Tibial nerve (tissue), 4 donors: ENCODE measurements at regions not wholly inside any gene's neighbourhood (a gene's known extent, or its start where the extent isn't known, plus 50 kb on each side); places are given as distances from the start of the nearest gene placed in this dataset.

Experiments used
- DNase-seq, 2 donors: peaks; one replicate each; pipeline ENCODE4 v3.0.0-alpha.2; 2019; ENCODE audit warnings: low spot score in 2 of 2
- H3K27ac ChIP-seq, 4 donors: fragments of 200-600 bp; sonication (generic) in 3 of 4; one replicate each; pipeline ENCODE4 v1.5.1; 2017 to 2019; ENCODE audit warnings: mild to moderate bottlenecking in 1 of 4
- H3K27me3 ChIP-seq, 2 donors: fragments of 200-600 bp; sonication (generic) in 1 of 2; one replicate each; pipeline versions ENCODE4 v1.5.1 to v1.6.0; 2017 to 2019
- H3K36me3 ChIP-seq, 3 donors: fragments of 200-600 bp; sonication (generic); one replicate each; pipeline ENCODE4 v1.5.1; 2018 to 2019
- H3K4me1 ChIP-seq, 4 donors: fragments of 200-600 bp; sonication (generic) in 3 of 4; one replicate each; pipeline ENCODE4 v1.5.1; 2017 to 2019
- H3K4me3 ChIP-seq, 4 donors: fragments of 200-600 bp; sonication (generic) in 3 of 4; one replicate each; pipeline ENCODE4 v1.5.1; 2017 to 2019; ENCODE audit warnings: mild to moderate bottlenecking in 1 of 4, moderate library complexity in 1 of 4
- H3K9me3 ChIP-seq, 4 donors: fragments of 200-600 bp; sonication (generic) in 3 of 4; one replicate each; pipeline ENCODE4 v1.5.1; 2017 to 2019
- EP300 ChIP-seq, 2 donors: sonication (generic); formaldehyde crosslinking; IDR thresholded peaks; one replicate each; pipeline ENCODE4 v1.6.1; 2017; ENCODE audit warnings: antibody characterized with exemption in 2 of 2, mild to moderate bottlenecking in 1 of 2
- POLR2A ChIP-seq, 2 donors: fragments of 450-650 bp; IDR thresholded peaks; one replicate each; pipeline ENCODE4 v1.6.1; 2017; ENCODE audit warnings: antibody characterized with exemption in 2 of 2, mild to moderate bottlenecking in 2 of 2, moderate library complexity in 2 of 2
- WGBS, 2 donors: methylation state at CpG; one replicate each; pipeline ENCODE4 v1.1.5; 2018; 5-methylcytosine and 5-hydroxymethylcytosine counted together
- TF ChIP-seq, protein P1 (sequence below), 5 experiments: fragments of 200-600 bp in 3 of 5; fragments of 450-650 bp in 2 of 5; sonication (generic) in 3 of 5; IDR thresholded peaks; one replicate each; pipeline ENCODE4 v1.5.1; 2016 to 2019; ENCODE audit warnings: antibody characterized with exemption in 5 of 5, mild to moderate bottlenecking in 3 of 5, moderate library complexity in 2 of 5

DNA sequence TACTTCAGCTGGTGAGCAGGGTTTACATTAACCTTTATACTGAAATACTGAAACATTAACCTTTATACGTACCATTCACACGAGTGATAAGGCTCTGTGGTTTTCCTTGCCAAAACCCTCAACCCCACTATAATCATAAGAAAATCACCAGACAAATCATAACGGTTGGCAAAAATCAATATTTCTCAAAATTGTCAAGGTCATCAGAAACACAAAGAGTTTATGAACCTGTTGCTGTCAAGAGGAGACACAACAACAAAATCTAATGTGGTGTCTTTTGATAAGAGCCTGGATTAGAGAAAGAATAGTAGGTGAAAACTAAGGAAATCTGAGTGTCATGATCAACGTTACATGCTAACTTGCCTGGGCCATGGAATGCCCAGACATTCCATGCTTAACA is 396.9 kb upstream of the TMEFF2 start:
- DNase-seq = no peak
- no peaks in the 10 kb centered on the region for H3K4me1 ChIP-seq
- no peak overlapping the region for H3K4me3 ChIP-seq
- H3K9me3 ChIP-seq = peaks cover 0 to 3% (median 0%) of the 10 kb centered on the region in 4 donors
- no peaks in the 10 kb centered on the region for H3K36me3 ChIP-seq
- H3K27me3 ChIP-seq = no peaks in the 10 kb centered on the region
- TF ChIP-seq, protein P1, sequence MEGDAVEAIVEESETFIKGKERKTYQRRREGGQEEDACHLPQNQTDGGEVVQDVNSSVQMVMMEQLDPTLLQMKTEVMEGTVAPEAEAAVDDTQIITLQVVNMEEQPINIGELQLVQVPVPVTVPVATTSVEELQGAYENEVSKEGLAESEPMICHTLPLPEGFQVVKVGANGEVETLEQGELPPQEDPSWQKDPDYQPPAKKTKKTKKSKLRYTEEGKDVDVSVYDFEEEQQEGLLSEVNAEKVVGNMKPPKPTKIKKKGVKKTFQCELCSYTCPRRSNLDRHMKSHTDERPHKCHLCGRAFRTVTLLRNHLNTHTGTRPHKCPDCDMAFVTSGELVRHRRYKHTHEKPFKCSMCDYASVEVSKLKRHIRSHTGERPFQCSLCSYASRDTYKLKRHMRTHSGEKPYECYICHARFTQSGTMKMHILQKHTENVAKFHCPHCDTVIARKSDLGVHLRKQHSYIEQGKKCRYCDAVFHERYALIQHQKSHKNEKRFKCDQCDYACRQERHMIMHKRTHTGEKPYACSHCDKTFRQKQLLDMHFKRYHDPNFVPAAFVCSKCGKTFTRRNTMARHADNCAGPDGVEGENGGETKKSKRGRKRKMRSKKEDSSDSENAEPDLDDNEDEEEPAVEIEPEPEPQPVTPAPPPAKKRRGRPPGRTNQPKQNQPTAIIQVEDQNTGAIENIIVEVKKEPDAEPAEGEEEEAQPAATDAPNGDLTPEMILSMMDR (IDR thresholded peaks at IDR 0.05) = no peak
- TF ChIP-seq EP300 (IDR thresholded peaks at IDR 0.05) (no peak), POLR2A (IDR thresholded peaks at IDR 0.05) (no peak)
- H3K27ac ChIP-seq = no peak overlapping the region
- WGBS, 2 donors = 89% methylated on average over 4 of the region's 4 CpGs

DNA sequence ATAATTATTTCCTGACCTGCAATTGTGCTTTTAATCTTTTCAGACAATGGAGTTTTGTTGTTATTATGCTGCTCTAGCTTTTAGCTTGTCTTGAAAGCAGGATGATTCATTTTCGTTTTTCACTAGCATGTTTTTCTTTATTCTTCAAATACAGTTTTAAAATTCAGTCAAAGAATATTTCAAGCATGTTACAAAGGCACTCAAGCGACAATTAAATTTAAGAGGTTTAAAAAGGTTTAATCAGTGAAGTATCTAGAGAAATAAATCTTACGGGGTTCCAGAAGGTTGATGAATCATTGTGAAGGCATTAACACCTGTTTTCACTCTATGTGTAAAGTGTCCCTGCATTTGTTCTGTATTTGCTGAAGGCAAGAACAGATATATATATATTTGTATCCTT is 390.7 kb upstream of the TMEFF2 start:
- H3K4me3 ChIP-seq = no peak overlapping the region
- H3K27ac ChIP-seq = no peak overlapping the region
- peaks cover 0 to 3% (median 0%) of the 10 kb centered on the region in 4 donors for H3K9me3 ChIP-seq
- no peaks in the 10 kb centered on the region for H3K4me1 ChIP-seq
- 43 to 49% methylated on average over 3 of the region's 3 CpGs for WGBS, 2 donors
- DNase-seq = no peak
- TF ChIP-seq, protein P1 (IDR thresholded peaks at IDR 0.05) = no peak
- TF ChIP-seq POLR2A (IDR thresholded peaks at IDR 0.05) (no peak), EP300 (IDR thresholded peaks at IDR 0.05) (no peak)
- H3K36me3 ChIP-seq = no peaks in the 10 kb centered on the region
- H3K27me3 ChIP-seq = no peaks in the 10 kb centered on the region

DNA sequence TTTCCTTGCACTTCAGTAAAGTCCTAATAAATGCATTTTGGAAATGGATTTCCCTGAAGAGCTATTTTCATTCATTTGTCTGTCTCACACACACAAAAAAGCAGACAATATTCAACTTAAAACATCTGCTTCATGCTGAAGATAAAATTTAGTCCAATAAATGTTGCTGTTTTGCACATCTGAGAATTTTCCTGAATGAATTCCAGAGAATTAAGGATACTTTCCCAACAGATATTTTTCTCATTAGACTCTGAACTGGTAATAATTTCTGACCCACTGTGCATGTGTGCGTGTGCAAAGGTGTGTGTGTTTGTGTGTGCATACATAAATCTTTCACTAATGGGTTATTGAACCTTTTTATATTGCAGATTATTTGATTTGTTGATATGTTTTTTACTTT is 390.2 kb upstream of the TMEFF2 start:
- DNase-seq = no peak
- no peak overlapping the region for H3K27ac ChIP-seq
- WGBS, 2 donors = 46 to 63% methylated on average over 1 of the region's 1 CpG
- H3K27me3 ChIP-seq = no peaks in the 10 kb centered on the region
- H3K36me3 ChIP-seq = no peaks in the 10 kb centered on the region
- no peaks in the 10 kb centered on the region for H3K4me1 ChIP-seq
- H3K4me3 ChIP-seq = no peak overlapping the region
- TF ChIP-seq POLR2A (IDR thresholded peaks at IDR 0.05) (no peak), EP300 (IDR thresholded peaks at IDR 0.05) (no peak)
- TF ChIP-seq, protein P1 (IDR thresholded peaks at IDR 0.05) = no peak
- H3K9me3 ChIP-seq = peaks cover 0 to 3% (median 0%) of the 10 kb centered on the region in 4 donors

DNA sequence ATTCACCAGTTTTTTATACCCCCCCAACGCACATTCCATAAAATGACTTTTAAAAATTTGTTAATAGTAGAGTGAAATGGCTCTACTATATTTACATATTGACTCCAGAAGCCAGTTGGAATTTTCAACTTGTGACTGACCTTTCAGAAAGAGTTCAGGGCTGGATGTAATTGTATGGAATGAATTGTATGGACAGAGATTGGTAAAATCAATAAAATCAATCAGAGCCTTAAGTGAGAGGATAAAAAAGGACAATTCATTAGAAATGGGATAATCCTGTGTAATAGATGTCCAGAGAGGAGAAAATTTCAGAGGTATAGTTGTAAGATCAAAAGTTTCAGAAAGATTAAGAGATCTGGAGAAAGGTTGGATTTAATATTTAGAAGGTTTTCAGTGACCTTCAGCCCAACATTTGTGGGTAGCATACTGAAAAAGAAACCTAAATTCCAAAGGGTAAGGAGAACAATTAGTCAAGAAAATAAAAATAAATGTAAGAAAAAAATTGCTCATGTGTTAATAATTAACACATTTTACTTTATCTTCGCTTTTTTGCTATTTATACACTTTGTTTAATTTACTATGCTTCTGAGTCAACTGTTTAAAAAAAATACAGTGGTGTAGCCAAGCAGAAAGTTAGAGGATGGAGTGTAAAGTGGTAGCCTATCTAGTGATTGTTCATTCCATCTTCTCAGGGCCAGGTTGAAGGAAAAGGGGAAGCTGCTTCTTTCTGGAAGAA is 385.4 kb upstream of the TMEFF2 start:
- H3K27ac ChIP-seq = no peak overlapping the region
- no peak for TF ChIP-seq POLR2A (IDR thresholded peaks at IDR 0.05)
- no peak for TF ChIP-seq EP300 (IDR thresholded peaks at IDR 0.05)
- TF ChIP-seq, protein P1 (IDR thresholded peaks at IDR 0.05) = no peak
- H3K4me3 ChIP-seq = no peak overlapping the region
- H3K9me3 ChIP-seq = no peaks in the 10 kb centered on the region
- no peak for DNase-seq
- WGBS, 2 donors = 71% methylated on average over 2 of the region's 2 CpGs
- H3K36me3 ChIP-seq = no peaks in the 10 kb centered on the region
- no peaks in the 10 kb centered on the region for H3K27me3 ChIP-seq
- H3K4me1 ChIP-seq = no peaks in the 10 kb centered on the region

DNA sequence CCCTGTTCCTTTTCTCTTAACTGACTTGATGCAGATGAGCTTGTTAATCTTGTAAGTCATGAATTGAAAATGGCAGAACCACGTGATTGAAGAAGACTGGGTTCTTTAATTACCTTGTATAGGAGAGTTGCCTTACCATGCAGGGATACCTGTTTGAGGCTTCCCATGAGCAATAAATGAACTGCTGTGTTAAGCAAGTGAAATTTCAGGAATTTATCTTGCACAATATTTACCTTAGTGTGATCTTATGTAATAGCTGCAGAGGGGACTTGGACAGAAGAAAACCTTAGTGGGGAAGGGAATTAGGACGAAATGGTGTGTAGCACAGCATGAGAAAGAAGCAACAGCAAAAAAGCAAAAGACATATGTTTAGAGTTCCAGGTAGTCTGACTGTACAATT is 384.0 kb upstream of the TMEFF2 start:
- DNase-seq = no peak
- TF ChIP-seq POLR2A (IDR thresholded peaks at IDR 0.05) (no peak), EP300 (IDR thresholded peaks at IDR 0.05) (no peak)
- TF ChIP-seq, protein P1 (IDR thresholded peaks at IDR 0.05) = no peak
- Histone ChIP-seq H3K4me3 (no peak overlapping the region), H3K4me1 (no peaks in the 10 kb centered on the region), H3K36me3 (no peaks in the 10 kb centered on the region), H3K27me3 (no peaks in the 10 kb centered on the region), H3K9me3 (no peaks in the 10 kb centered on the region), H3K27ac (no peak overlapping the region)
- WGBS, 2 donors = 69 to 78% methylated on average over 2 of the region's 2 CpGs
